ENCODE measurements at regions not wholly inside any gene's neighbourhood (a gene's known extent, or its start where the extent isn't known, plus 50 kb on each side); places are given as distances from the start of the nearest gene placed in this dataset.

DNA sequence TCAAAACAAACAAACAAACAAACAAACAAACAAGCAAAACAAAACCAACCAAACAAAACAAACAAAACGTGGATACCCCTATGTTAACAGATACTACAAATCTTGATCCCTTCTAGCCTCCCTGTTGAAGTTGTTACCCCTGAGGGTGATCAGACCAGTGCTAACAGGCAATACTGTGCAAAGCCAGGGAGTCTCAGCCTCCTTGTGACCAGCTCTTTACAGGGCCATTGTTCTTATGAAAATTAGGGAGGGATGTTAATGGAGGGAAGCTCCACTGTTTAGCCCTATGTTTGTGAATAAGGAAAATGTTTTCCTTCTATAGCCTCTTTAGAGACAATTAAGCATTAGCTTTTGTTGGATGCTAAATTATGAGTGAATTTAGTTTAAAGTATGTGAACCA, 1072.1 kb upstream of the WWC1 start:
- no peak for TF ChIP-seq CTCF (IDR thresholded peaks at IDR 0.05)
- TF ChIP-seq POLR2A (IDR thresholded peaks at IDR 0.05): no peak
